Breast epithelium (tissue), 4 donors: ENCODE measurements at regions not wholly inside any gene's neighbourhood (a gene's known extent, or its start where the extent isn't known, plus 50 kb on each side); places are given as distances from the start of the nearest gene placed in this dataset.

Source experiments
- DNase-seq, 2 donors: peaks; one replicate each; pipeline ENCODE4 v3.0.0-alpha.2; 2019; ENCODE audit warnings: low spot score in 2 of 2
- H3K27ac ChIP-seq, 2 donors: fragments of 200-600 bp; sonication (generic) in 1 of 2; one replicate each; pipeline ENCODE4 v1.5.1; 2016 to 2019; ENCODE audit warnings: mild to moderate bottlenecking in 1 of 2
- H3K27me3 ChIP-seq, 2 donors: fragments of 200-600 bp; sonication (generic) in 1 of 2; one replicate each; pipeline versions ENCODE4 v1.5.1 to v1.6.0; 2017 to 2019; ENCODE audit warnings: control low read depth in 1 of 2, mild to moderate bottlenecking in 1 of 2
- H3K36me3 ChIP-seq: fragments of 200-600 bp; one replicate; pipeline ENCODE4 v1.5.1; 2019
- H3K4me1 ChIP-seq, 2 donors: fragments of 200-600 bp; sonication (generic); one replicate each; pipeline ENCODE4 v1.5.1; 2016 to 2019; ENCODE audit warnings: control low read depth in 1 of 2
- H3K4me3 ChIP-seq, 3 donors: fragments of 200-600 bp; sonication (generic); 1 replicate in 2 of 3; 2 replicates in 1 of 3; pipeline ENCODE4 v1.5.1; 2016 to 2019; ENCODE audit warnings: mild to moderate bottlenecking in 3 of 3, moderate library complexity in 2 of 3
- H3K9me3 ChIP-seq, 2 donors: fragments of 200-600 bp; sonication (generic) in 1 of 2; one replicate each; pipeline ENCODE4 v1.5.1; 2016 to 2019; ENCODE audit warnings: control low read depth in 1 of 2
- CTCF ChIP-seq, 3 donors: fragments of 450-650 bp; IDR thresholded peaks; one replicate each; pipeline ENCODE4 v1.5.1; 2016 to 2017; ENCODE audit warnings: antibody characterized with exemption in 3 of 3, mild to moderate bottlenecking in 3 of 3, moderate library complexity in 3 of 3
- POLR2A ChIP-seq: fragments of 450-650 bp; IDR thresholded peaks from one replicate; pipeline ENCODE4 v1.6.1; 2016; ENCODE audit warnings: antibody characterized with exemption, mild to moderate bottlenecking, moderate library complexity
- POLR2AphosphoS5 ChIP-seq, 3 donors: sonication (generic); formaldehyde crosslinking; IDR thresholded peaks; one replicate each; pipeline ENCODE4 v1.6.1; 2017; ENCODE audit warnings: antibody characterized with exemption in 3 of 3
- intact Hi-C: fragments of 100-400 bp; cut with DNase I; formaldehyde crosslinking; loops from one replicate; pipeline ENCODE4 v1.15.1; 2023; ENCODE audit warnings: low total_unique reads

DNA sequence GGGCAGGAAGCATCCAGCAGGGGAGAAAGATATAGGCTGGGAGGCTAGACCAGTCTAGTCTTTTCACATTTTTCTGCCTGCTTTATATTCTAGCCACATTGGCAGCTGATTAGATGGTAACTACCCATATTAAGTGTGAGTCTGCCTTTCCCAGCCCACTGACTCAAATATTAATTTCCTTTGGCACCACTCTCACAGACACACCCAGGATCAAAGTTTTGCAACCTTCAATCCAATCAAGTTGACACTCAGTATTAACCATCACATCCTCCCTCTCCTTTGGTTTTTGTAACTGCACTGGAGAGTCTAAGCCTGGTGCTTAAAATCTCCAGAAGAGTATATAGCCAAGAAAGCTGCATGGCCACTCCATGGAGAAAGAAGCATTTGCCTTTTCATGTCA is 560.4 kb downstream of the GRXCR1 start:
- no peak for DNase-seq
- H3K27ac ChIP-seq, result no peak overlapping the region
- no peaks in the 10 kb centered on the region for H3K27me3 ChIP-seq
- no peak for TF ChIP-seq POLR2A
- no peak for TF ChIP-seq POLR2AphosphoS5 (IDR thresholded peaks at IDR 0.05)
- H3K4me1 ChIP-seq, result no peaks in the 10 kb centered on the region
- intact Hi-C loops, result no loop called here
- H3K36me3 ChIP-seq, result no peaks in the 10 kb centered on the region
- no peak overlapping the region for H3K4me3 ChIP-seq
- no peaks in the 10 kb centered on the region for H3K9me3 ChIP-seq

DNA sequence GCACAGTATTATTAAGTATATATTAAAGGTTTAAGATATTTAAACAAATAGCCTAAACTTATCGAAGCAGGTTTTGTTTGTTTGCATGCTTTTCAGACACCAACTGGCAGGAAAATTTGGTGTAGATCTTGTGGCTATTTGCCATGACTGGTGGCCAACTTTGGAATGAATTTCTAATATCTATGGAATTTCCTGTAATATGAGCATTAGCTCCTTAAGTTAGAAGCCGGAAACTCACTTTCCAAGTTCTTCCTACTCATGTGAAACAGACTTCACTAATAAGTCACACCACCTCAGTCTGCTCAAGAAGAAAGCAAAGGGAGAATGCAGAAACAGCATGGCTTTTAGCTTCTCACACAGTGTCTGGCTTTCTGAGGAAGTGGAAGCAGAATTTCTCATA is 563.9 kb downstream of the GRXCR1 start:
- H3K27ac ChIP-seq, result no peak overlapping the region

DNA sequence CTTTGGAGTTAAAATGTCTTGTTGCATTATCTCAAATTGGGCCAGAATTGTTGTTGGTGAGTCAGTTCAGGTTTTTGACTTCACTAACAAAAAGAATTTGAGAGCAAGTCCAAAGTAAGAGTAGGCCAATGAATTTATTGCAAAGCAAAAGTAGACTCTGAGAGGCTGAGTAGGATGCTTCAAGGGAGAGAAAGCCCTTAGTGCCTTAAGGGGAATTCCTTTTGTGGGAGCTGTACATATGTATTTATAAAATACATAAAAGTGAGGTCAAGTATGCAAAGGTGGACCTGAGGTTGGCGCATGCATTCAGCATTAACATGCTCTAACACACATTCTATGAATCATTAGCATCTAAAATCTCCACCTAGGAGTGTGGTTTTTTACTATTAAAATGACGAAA is 565.4 kb downstream of the GRXCR1 start:
- no peaks in the 10 kb centered on the region for H3K36me3 ChIP-seq
- intact Hi-C loops, result no loop called here
- H3K4me3 ChIP-seq, result no peak overlapping the region
- TF ChIP-seq CTCF (IDR thresholded peaks at IDR 0.05), result no peak
- TF ChIP-seq POLR2AphosphoS5 (IDR thresholded peaks at IDR 0.05), result no peak
- TF ChIP-seq POLR2A, result no peak
- H3K4me1 ChIP-seq, result no peaks in the 10 kb centered on the region
- no peaks in the 10 kb centered on the region for H3K27me3 ChIP-seq
- DNase-seq, result no peak
- no peak overlapping the region for H3K27ac ChIP-seq
- H3K9me3 ChIP-seq, result no peaks in the 10 kb centered on the region

More for the DNA sequence above, 563.9 kb downstream of the GRXCR1 start:
- Histone ChIP-seq H3K4me3 (no peak overlapping the region), H3K4me1 (no peaks in the 10 kb centered on the region), H3K36me3 (no peaks in the 10 kb centered on the region), H3K27me3 (no peaks in the 10 kb centered on the region), H3K9me3 (no peaks in the 10 kb centered on the region)
- intact Hi-C loops, result no loop called here
- TF ChIP-seq CTCF (IDR thresholded peaks at IDR 0.05) (no peak), POLR2A (no peak), POLR2AphosphoS5 (IDR thresholded peaks at IDR 0.05) (no peak)
- DNase-seq, result no peak

- DNase-seq, result no peak
- TF ChIP-seq POLR2A (no peak), CTCF (IDR thresholded peaks at IDR 0.05) (no peak), POLR2AphosphoS5 (IDR thresholded peaks at IDR 0.05) (no peak)
- no peaks in the 10 kb centered on the region for H3K9me3 ChIP-seq
- no peak overlapping the region for H3K4me3 ChIP-seq
- no peaks in the 10 kb centered on the region for H3K36me3 ChIP-seq
- no peaks in the 10 kb centered on the region for H3K4me1 ChIP-seq
- H3K27me3 ChIP-seq, result no peaks in the 10 kb centered on the region
- intact Hi-C loops, result no loop called here
- H3K27ac ChIP-seq, result no peak overlapping the region
These were observed 565.8 kb downstream of the GRXCR1 start for GRCh38 chr4:43458293-43458692.

- no peak for DNase-seq
- H3K36me3 ChIP-seq, result no peaks in the 10 kb centered on the region
- H3K4me3 ChIP-seq, result no peak overlapping the region
- intact Hi-C loops, result loop anchor here (5.0 kb wide), 1 partner anchor 45 kb away; no protein-coding TSS in a partner anchor
- TF ChIP-seq POLR2A (no peak), POLR2AphosphoS5 (IDR thresholded peaks at IDR 0.05) (no peak), CTCF (IDR thresholded peaks at IDR 0.05) (no peak)
- H3K27me3 ChIP-seq, result no peaks in the 10 kb centered on the region
- H3K27ac ChIP-seq, result no peak overlapping the region
- no peaks in the 10 kb centered on the region for H3K4me1 ChIP-seq
- H3K9me3 ChIP-seq, result peaks cover 3 to 27% of the 10 kb centered on the region in 2 donors
These were observed 579.4 kb downstream of the GRXCR1 start for GRCh38 chr4:43471950-43472349.

GRCh38 chr4:43481526-43481925 is 589.0 kb downstream of the GRXCR1 start:
- Histone ChIP-seq H3K27ac (no peak overlapping the region), H3K4me3 (no peak overlapping the region), H3K36me3 (no peaks in the 10 kb centered on the region), H3K27me3 (no peaks in the 10 kb centered on the region), H3K9me3 (no peaks in the 10 kb centered on the region), H3K4me1 (no peaks in the 10 kb centered on the region)
- DNase-seq, result no peak
- TF ChIP-seq CTCF (IDR thresholded peaks at IDR 0.05), result no peak
- TF ChIP-seq POLR2A, result no peak
- no peak for TF ChIP-seq POLR2AphosphoS5 (IDR thresholded peaks at IDR 0.05)
- intact Hi-C loops, result no loop called here
